CD4-positive, alpha-beta T cell treated with Interleukin-2 at 100 ng/mL for 4 hours (primary cell): ENCODE measurements at regions not wholly inside any gene's neighbourhood (a gene's known extent, or its start where the extent isn't known, plus 50 kb on each side); places are given as distances from the start of the nearest gene placed in this dataset.

ENCODE experiments used
- DNase-seq: peaks from one replicate; pipeline ENCODE4 v3.0.0-alpha.2; 2020; ENCODE audit warnings: low spot score

DNA sequence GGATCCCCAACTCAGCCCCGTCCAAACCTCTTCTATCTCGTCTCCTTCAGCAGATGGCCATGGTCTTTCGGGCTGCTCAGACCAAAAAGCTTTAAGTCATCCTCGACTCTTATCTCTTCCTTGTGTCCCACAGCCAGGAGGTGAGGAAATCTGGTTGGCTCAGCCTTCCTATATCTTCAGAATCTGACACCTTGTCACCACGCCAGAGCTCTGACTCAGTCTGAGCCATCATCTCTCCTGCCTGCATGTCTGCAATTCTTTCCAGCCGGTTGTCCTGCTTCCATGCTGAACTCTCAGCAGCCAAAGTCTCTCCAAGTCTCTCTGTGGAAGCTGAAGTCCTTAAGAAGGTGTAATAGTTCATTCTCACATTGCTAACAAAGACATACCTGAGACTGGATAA is 419.3 kb upstream of the ADAMTS16 start:
- no peak for DNase-seq

DNA sequence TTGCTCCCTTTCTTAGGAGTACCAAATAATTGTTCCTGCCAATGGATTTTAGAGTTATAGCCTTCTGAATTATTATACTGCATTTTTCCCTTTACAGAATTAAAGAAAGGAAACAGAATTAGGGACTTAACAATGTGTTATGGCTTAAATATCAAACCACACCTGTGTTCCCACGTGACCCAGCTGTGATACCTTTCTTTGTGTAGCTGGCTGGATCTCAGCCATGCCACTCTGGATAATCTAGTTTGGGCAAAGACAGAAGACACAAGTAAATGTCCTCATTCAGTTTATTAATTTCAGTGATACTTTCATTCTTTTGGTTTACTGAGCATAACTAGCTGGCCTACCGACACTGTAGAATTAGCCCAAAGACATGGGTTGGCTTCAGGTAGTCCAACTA is 417.2 kb upstream of the ADAMTS16 start:
- DNase-seq, result no peak

DNA sequence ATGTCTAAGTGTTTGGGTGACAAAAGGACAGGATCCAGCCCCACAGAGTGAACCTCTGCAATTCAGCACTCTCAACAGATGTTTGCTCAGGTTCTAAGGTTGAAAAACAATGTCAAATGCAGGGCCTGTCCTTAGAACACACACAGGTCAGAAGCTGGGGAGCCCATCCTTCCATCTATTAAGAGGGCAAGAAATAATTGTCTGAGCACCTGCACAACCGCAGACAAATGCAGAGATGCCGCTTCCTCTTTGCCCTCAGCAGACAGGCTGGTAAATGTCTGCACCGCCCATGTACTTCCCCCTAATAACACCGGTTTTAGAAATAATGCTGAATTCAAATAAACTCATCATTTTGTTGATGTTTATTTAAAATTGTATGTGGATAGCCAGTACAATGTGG is 414.5 kb upstream of the ADAMTS16 start:
- DNase-seq, result no peak

DNA sequence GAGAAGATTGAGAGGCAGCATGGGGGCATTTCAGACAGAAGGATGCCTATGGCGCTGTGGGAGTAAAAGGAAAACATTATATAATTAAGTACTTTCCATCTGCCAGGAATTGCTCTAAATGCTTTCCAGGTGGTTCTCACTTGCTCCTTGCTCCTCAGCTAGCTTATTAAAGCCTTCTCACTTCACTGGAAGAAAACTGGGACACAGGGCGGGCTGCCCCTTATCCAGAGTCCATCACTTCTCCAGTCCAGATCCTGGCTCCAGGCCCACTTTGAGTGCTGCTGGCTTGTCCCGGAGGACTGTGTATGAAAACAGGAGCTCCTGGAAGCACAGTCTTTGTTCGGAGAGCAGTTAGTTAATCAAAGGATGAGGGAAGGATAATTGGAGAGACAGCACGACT is 409.9 kb upstream of the ADAMTS16 start:
- no peak for DNase-seq

DNA sequence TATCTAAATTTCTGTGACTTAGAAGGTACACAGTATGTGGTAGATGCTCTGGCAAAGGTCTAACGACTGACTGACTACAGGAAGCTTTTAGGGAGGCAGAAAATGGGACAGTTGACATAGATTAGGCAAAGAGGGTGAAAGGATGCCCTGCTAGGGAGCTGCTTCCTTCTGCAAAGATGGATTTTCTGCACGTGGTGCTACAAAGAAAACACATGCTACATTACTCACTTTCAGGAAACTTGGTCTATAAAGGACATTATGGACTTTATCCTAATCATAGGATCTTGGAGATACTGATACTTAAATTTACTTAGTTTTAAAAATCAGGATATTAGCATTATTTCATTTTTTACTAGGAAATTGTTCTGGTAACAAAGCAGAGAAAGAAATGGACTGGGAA is 405.8 kb upstream of the ADAMTS16 start:
- no peak for DNase-seq

DNA sequence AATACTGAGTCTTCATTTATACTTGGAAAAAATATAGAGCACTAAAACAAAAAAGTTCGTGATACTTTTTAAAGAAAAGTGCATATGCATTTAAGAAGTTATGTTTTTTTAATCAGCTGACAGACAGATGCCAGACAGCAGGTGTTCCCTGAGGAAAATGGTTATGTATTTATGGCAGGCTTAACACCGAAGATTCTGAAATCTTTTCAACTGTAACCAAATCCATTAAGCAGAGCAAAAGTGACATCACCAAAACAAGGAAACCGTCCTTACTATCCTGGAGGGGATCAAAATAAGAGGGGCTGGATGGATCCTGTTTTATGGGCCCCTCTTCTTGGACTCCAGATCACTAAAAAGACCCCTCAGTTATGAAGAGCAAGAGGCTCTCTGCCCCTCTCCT is 404.9 kb upstream of the ADAMTS16 start:
- DNase-seq, result no peak

DNA sequence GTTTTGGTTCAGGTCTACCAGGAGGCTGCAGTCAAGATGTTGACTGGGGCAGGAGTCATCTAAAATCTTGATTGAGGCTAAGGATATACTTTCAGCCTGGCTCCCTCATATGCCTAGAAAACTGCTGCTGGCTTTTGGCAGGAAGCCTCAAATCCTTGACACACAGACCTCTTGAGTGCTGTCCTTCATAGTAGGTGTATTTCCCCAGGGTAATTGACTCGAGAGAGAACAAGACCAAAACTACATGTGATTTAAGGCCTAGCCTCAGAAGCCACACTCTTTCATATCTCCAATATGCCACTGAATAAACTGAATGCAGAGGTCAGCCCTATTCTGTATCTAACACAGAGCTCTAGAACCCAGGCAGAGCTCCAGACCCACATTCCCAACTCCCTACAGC is 402.3 kb upstream of the ADAMTS16 start:
- DNase-seq, result no peak

DNA sequence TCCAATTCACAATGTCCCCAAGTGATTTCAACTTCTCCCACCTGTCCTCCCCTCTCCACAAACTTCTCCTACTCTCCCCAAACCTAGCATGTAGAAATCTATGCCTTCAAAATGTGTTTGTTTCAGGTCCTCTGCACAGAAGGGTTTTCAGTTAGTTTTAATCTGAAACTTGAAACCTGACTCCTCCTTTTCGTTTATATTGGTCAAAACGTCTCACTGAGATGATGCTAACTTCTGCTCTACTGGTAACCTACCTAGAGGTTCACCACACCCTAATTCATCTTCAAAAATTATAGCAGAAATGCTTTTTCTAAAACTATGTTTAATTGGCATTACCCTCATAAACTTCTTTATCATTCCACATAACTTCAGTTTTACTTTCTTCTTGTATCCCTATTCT is 401.8 kb upstream of the ADAMTS16 start:
- no peak for DNase-seq

DNA sequence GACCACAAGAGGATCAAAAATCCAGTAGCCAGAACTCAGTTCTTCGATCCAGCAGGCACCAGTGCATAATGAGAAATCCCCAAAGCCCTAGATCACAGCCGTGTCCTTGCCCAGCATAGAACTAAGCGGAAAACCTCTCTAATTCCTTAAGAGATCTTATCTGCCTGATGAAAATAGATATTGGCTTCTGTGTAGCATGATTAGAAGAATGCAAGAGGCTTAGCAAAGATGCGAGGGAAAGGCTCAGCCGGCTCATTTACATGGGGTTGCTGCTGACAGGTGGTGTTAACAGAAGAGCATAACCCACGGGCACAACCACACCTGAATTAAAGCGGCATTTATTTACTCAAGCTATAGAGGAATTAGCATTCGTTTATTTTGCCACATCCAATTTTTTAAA is 400.0 kb upstream of the ADAMTS16 start:
- DNase-seq, result no peak

DNA sequence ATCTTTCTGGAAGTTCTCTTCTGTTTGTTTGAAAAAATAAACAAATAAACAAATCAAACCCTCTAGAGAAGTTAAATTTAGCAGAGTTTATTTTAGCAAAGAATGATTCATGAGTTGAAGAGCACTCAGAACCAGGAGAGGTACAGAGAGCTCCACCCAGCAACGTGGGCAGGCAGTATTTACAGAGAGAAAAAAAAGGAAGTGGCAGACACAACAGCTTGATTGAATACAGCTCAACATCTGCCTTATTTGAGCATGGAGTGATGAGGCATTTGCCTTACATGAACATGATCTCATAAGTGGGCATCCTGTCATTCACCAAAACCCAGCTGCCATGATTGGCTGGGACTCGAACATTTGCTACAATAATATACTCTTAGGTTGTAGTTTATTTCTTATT is 381.6 kb upstream of the ADAMTS16 start:
- DNase-seq, result no peak

DNA sequence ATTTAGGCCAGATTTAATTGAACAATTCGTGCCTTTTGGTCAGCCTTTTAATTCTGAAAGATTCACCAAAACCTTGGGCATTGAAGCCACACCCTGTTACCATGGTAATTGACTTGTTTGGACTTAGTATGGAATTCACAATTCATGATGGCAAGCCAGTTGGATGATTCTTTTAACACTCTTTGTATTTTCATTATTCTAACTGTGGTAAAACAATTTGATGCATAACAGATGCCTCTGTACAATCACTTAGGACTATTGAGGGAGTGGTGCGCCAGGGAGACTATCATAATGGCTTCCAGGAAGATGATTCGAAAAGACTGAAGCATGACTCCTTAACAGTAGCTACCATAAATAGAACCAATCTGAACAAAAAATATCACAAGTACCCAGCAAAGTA is 381.1 kb upstream of the ADAMTS16 start:
- no peak for DNase-seq

DNA sequence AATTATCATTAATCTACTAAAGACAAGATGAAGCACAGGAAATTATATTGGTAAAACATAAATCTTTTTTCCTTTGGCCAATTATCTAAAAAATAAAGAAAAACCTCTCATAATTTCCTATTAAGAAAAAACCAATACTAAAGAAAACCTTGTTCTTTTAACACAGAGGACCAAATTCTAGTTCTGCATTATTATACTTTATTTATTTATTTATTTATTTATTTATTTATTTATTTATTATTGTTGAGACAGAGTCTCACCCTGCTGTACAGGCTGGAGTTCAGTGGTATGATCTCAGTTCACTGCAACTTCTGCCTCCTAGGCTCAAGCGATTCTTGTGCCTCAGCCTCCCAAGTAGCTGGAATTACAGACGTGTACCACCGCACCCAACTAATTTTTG is 377.8 kb upstream of the ADAMTS16 start:
- DNase-seq, result no peak

DNA sequence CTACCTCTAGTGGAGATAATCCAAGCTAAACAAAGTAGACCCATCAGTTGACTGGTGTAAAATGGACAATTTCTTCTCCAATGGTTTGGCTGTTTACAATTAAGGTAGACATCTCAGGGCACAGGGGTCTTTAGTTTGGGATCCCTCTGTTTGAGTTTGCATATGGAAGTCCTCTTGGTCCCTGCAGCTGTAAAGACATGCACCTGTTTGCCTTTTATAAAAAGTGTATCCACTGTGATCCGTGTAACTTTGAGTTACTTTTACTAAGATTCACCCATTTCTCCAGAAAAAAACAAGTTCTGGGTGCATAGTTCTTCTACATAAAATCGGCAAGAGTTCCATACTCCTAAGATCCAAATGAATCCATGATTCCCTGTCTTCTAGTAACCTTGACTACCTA is 374.7 kb upstream of the ADAMTS16 start:
- DNase-seq, result no peak

DNA sequence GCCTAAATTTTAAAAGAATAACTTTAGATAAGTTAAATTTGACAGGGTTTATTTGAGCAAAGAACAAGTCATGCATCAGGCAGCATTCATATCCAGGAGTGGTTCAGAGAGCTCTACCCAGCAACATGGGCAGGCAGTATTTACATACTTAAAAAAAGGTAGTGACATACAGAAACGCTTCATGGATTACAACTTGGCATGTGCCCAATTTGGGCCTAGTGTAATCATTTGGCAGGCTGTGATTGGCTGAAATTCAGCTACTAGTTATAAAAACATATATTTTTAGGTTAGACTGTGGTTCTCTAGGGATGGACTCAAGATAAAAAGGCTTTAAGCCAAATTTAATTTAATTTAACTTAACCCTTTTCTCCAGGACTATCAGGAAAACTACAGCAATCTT is 374.0 kb upstream of the ADAMTS16 start:
- no peak for DNase-seq

DNA sequence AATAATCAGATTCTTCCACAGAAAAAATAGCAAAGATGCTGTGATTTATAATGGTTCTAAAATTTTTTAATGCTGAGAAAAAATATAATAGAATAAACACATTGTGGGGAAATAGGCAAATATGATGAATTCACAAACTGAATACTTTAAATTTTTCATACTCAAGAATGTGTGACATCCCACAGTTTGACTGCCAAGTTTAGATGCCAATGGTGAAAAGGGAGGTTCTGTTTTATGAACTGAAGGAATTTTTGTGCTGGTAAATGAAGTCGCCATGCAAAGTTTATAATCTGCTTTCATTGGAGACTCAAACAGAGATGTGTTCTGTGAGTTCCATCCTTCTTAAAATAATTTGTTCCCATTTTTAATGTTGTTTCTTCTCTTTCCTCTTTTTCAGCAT is 367.5 kb upstream of the ADAMTS16 start:
- no peak for DNase-seq

DNA sequence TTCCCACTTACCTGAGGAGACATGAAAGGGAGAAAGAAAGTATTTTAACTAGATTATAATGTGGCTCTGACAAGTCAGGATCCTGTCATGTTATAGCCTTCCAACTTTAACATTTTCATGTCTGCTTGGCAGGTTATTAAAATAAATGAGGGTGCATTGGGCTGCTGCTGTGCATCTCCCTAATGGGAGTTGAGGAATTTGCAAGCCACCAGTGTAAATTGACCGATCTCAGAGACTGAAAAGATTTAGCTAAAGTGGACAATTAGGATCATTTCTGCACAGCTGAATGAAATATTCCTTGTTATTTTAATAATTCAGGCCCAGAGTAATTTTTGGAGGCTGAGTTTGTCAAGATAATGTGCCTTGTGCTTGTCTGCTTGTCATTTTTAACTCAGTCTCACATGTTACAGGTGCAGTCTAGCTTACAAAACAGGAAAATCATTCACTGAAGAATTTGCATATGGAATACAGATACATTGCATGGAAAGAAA is 366.3 kb upstream of the ADAMTS16 start:
- DNase-seq, result no peak

DNA sequence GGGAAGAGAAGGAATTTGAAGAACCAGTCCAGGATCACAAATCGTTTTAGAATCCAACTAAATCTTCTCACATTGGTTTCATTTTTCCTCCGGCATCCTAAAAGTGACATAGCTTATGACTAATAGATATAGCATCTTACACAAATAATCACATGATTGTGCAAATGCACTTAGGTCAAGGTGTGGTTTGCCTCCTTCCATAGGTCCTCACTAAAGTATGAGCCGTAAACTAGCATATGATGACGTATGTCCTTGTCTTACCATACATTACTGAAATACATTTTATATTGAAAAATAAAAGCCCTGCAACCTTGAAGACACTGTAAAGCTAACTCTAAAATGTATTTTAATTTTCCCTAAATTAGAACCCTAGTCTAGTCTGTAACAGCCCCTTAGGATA is 362.7 kb upstream of the ADAMTS16 start:
- DNase-seq, result no peak

DNA sequence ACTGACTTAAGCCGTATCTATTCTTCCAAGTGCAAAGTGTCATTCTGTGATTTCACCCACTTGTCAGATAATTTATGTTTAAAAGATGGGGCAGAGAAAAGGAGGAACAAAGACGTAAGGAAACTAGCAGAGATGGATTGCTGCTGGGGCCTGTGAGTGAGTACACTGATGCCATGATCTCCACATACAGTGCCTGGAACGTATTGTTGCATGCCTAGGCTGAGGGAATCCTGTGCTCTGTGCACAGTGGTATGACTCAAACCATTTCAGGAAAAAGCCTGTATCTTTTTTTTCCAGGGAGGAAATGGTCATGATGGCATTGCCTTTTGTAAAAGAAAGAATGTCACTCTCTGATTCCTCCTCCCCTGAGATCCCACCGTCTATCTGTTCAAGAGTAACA is 359.5 kb upstream of the ADAMTS16 start:
- no peak for DNase-seq

DNA sequence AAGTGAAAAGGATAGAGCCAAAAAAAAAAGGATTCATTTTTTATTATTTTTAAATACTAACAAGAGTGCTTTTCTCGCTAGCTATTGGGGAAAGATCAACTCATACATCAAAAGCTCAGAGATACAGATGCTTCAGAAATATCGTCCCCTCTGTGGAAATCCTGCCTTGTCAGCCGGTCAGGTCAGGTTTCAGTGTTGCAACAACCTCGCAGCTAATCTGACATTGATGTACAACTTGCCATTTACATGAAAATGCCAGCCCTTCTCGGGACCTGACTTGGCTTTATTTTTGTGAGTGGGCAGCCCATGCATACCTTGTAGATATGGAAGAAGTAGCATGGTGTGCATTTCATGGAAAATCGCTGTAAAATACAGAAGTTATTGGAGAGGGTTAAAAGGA is 358.8 kb upstream of the ADAMTS16 start:
- no peak for DNase-seq

DNA sequence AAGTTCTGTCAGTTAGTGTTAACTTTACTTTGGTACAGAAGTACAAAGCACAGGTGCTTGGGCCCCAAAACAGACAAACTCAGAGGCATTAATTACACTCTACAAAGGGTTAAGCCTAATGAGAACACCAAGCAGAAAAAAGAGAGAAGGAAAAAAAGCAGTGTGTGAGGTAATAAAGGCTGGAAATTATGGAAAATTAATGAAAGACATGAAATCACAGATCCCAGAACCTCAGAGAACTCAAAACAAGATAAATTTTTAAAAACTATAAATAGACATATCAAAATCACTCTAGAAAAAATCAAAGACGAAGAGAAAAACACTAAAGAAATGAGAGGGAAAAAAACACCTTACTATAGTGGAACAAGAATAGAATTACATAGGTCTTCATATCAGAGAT is 354.2 kb upstream of the ADAMTS16 start:
- DNase-seq, result no peak

DNA sequence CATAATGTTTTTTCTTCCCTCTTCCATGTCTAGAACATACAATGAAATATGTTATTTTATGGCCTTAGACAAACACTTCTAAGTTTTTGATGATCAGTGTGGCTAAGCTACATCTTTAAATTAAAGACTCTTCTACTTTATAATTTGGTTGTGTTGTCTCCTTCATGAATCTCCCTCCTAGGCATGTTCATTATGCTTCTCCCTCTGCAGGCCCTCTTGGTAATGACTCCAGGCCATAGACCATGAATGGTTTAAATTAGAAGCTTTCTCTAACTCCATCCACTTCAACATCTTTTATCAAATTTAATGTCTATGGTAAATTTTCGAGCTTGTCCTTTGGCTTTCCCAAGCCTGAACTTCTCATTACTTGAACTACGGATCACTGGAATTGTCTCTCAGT is 342.7 kb upstream of the ADAMTS16 start:
- no peak for DNase-seq

DNA sequence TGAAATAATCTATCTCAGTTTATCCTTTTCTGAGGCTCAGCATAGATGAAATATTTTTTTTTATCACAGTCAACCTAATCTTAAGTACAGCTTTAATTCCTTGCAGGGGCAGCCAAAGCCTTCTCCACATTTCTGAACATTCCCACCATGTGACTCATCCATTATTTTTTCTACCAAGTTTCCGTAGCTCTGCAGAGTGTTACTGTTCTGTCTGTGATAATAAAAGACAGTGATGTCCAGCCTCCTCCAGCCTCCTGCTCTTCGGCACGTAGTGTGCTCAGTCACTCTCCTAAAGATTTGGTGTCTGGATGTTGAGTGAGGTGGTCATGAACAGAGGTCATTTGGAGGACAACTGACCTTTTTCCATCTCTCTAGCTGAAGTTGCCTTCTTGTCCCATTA is 338.1 kb upstream of the ADAMTS16 start:
- DNase-seq, result no peak

DNA sequence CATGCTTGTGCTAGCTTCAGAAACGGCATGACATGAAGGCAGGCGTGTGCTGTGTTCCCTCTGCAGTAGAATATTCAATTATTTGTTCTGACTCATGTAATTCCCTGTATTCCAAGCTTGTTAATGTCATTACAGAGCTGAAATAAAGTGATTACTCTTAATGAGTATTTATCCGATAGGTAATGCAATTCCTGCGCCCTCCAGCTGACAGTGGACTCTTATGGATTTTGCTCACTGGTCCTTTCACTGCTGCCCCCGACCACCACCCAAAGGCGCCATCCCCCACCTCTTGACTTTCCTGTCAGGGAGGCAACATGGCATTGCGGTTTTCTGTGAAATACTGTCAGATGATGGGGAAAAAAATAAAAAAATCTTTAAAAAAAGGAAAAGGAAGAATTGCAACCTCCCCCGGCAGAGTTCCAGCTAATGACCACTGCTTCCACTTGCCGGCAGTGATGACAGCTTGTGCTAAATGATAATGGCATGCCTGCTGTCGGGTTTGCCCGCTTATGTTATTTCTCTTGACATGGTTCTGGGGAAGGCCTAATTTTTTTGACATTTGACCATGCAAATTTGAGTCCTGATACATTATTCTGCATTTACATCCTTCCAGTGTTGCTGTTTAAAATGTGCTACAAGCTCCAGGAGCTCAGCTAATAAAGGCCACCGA is 335.3 kb upstream of the ADAMTS16 start:
- no peak for DNase-seq

DNA sequence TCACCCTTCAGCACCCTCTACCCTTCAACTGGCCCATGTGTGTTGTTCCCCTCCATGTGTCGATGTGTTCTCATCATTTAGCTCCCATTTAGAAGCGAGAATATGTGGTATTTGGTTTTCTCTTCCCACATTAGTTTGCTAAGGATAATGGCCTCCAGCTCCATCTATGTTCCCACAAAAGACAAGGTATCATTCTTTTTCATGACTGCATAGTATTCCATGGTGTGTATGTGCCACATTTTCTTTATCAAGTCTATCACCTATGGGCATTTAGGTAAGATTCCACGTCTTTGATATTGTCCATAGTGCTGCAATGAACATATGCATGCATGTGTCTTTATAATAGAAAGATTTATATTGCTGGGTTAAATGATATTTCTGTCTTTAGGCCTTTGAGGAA is 325.1 kb upstream of the ADAMTS16 start:
- no peak for DNase-seq

DNA sequence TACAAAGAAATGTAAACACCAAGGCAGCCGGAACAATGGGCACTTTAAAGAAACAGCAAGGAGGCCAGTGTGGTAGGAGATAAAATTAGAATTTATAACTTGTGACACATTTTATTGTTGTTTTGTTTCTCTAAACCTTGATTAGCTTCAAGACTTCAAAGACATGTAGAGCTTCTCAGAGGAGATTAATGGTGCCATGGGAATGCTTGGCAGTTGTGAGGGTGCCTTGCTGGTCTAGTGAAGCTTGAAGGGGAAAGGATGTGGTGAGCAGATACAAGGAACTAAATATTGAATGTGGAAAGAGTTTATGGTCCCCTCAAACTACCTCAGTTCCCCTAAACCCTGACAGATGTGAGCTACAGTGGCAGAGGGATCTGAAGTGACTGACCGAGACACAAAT is 322.4 kb upstream of the ADAMTS16 start:
- DNase-seq, result no peak
